ENCODE measurements at regions not wholly inside any gene's neighbourhood (a gene's known extent, or its start where the extent isn't known, plus 50 kb on each side); places are given as distances from the start of the nearest gene placed in this dataset.

DNA sequence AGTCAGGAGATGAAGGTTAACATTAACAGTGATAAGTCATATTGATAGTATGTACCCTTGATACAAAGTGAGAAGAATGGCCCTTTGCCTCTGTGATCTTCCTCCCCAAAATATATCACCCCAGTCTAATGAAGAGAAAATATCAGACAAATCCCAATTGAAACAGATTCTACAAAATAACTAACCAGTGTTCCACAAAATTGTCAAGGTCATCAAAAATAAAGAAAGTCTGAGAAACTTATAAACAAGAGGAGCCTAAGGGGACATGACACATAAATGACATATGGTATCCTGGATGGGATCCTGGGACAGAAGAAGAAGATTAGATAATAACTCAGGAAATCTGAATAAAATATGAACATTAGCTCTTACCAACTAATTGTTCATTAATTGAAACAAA is 398.4 kb downstream of the DSC3 start:
- TF ChIP-seq MAFK (conservative IDR thresholded peaks at IDR 0.05 in 1 of 2, IDR thresholded peaks at IDR 0.05 in 1 of 2; ENCODE audit: low read length in 2 of 2), result peak; percentile 82 to 87
- TF ChIP-seq MAFF (IDR thresholded peaks at IDR 0.05; ENCODE audit: low read depth, low read length), result peak; percentile 83
- TF ChIP-seq SRY (CRISPR knock-in tag; IDR thresholded peaks at IDR 0.05), result no peak
- TF ChIP-seq IKZF1 (IDR thresholded peaks at IDR 0.05), result no peak
- no peak for TF ChIP-seq RCOR2 (CRISPR knock-in tag; IDR thresholded peaks at IDR 0.05)
- no peak for TF ChIP-seq NONO (IDR thresholded peaks at IDR 0.05)
- no peak for TF ChIP-seq NONO (CRISPR knock-in tag; conservative IDR thresholded peaks at IDR 0.05)
- no peak for TF ChIP-seq RORA (CRISPR knock-in tag; IDR thresholded peaks at IDR 0.05)
- intact Hi-C loops (cut with micrococcal nuclease; ENCODE audit: unreplicated experiment) (no loop called here), in situ Hi-C loops (cut with HindIII; ENCODE audit: extremely low pct_ligation_motif_present, low pct_unique_long_range_greater_than_20kb) (no loop called here)
- Histone ChIP-seq H3K27me3 (ENCODE audit: control insufficient read depth in 1 of 2, insufficient read depth in 2 of 2, low read length in 2 of 2) (no peaks in the 10 kb centered on the region), H3K79me2 (ENCODE audit: insufficient read depth, low read length) (no peaks in the 10 kb centered on the region), H3K36me3 (replicated peaks in 1 of 2; ENCODE audit: control insufficient read depth in 1 of 2, insufficient read depth in 2 of 2, low read length in 2 of 2) (no peaks in the 10 kb centered on the region), H3K27ac (ENCODE audit: extremely low read length, insufficient read depth, low read length) (no peak overlapping the region), H2AFZ (ENCODE audit: low read length) (no peak overlapping the region), H3K4me2 (ENCODE audit: low read depth, low read length) (no peak overlapping the region), H3K9me3 (ENCODE audit: low read length) (no peaks in the 10 kb centered on the region), H4K20me1 (ENCODE audit: insufficient read depth, low read length) (no peaks in the 10 kb centered on the region), H3K4me3 (replicated peaks in 1 of 3; ENCODE audit: insufficient read depth in 1 of 3, low read depth in 2 of 3, low read length in 3 of 3) (no peak overlapping the region), H3K4me1 (ENCODE audit: insufficient read depth, low read length) (no peaks in the 10 kb centered on the region), H3K9ac (ENCODE audit: insufficient read depth, low read depth, low read length) (no peak overlapping the region)
- CTCF ChIA-PET (ENCODE audit: low intra/inter-chr PET ratio, low total read pairs), result no interaction called here
- ATAC-seq (no peak), DNase-seq (ENCODE audit: low spot score) (no peak), FAIRE-seq (no peak)
- no TSS peak for BruUV-seq (replicated peaks)
- POLR2A ChIA-PET, result no interaction called here

DNA sequence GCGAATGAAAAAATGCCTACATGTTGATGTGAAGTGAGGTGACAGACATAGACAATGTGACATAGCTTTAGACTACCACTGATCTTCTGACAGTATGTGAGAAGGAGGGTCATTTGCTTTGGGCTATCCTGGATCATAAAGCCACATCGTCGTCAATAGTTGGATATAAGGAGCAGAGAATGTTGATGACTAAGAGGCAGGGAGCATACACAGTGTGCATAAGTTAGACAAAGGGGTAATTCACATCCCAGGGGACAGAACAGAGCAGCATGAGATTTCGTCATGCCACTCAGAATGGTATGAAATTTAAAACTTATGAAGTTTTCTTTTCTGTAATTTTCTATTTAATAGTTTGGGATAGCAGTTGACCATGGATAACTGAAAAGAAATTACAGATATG is 403.2 kb downstream of the DSC3 start:
- DNase-seq (ENCODE audit: low spot score) (no peak), ATAC-seq (no peak), FAIRE-seq (no peak)
- intact Hi-C loops (cut with micrococcal nuclease; ENCODE audit: unreplicated experiment), result no loop called here
- Histone ChIP-seq H3K79me2 (ENCODE audit: insufficient read depth, low read length) (no peaks in the 10 kb centered on the region), H3K36me3 (replicated peaks in 1 of 2; ENCODE audit: control insufficient read depth in 1 of 2, insufficient read depth in 2 of 2, low read length in 2 of 2) (no peaks in the 10 kb centered on the region), H2AFZ (ENCODE audit: low read length) (no peak overlapping the region), H3K4me2 (ENCODE audit: low read depth, low read length) (no peak overlapping the region), H3K27ac (ENCODE audit: extremely low read length, insufficient read depth, low read length) (no peak overlapping the region), H3K4me1 (ENCODE audit: insufficient read depth, low read length) (no peaks in the 10 kb centered on the region), H3K27me3 (ENCODE audit: control insufficient read depth in 1 of 2, insufficient read depth in 2 of 2, low read length in 2 of 2) (no peaks in the 10 kb centered on the region), H4K20me1 (ENCODE audit: insufficient read depth, low read length) (no peaks in the 10 kb centered on the region), H3K9me3 (ENCODE audit: low read length) (no peaks in the 10 kb centered on the region), H3K9ac (ENCODE audit: insufficient read depth, low read depth, low read length) (no peak overlapping the region), H3K4me3 (replicated peaks in 1 of 3; ENCODE audit: insufficient read depth in 1 of 3, low read depth in 2 of 3, low read length in 3 of 3) (no peak overlapping the region)
- in situ Hi-C loops (cut with HindIII; ENCODE audit: extremely low pct_ligation_motif_present, low pct_unique_long_range_greater_than_20kb), result no loop called here
- WGBS (ENCODE audit: low lambda C conversion rate), result 11% methylated on average over 4 of the region's 4 CpGs
- ChIA-PET POLR2A (no interaction called here), CTCF (ENCODE audit: low intra/inter-chr PET ratio, low total read pairs) (no interaction called here)
- no peak for TF ChIP-seq ZNF326 (CRISPR knock-in tag; IDR thresholded peaks at IDR 0.05; ENCODE audit: borderline replicate concordance)
- no peak for TF ChIP-seq ATF7 (IDR thresholded peaks at IDR 0.05)
- no peak for TF ChIP-seq ATF7 (CRISPR knock-in tag; IDR thresholded peaks at IDR 0.05)
- TF ChIP-seq, protein P1, sequence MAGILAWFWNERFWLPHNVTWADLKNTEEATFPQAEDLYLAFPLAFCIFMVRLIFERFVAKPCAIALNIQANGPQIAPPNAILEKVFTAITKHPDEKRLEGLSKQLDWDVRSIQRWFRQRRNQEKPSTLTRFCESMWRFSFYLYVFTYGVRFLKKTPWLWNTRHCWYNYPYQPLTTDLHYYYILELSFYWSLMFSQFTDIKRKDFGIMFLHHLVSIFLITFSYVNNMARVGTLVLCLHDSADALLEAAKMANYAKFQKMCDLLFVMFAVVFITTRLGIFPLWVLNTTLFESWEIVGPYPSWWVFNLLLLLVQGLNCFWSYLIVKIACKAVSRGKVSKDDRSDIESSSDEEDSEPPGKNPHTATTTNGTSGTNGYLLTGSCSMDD (CRISPR knock-in tag; IDR thresholded peaks at IDR 0.05), result no peak
- TF ChIP-seq ZNF333 (CRISPR knock-in tag; IDR thresholded peaks at IDR 0.05; ENCODE audit: borderline replicate concordance), result no peak
- TF ChIP-seq, protein P2, sequence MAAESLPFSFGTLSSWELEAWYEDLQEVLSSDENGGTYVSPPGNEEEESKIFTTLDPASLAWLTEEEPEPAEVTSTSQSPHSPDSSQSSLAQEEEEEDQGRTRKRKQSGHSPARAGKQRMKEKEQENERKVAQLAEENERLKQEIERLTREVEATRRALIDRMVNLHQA (CRISPR knock-in tag; IDR thresholded peaks at IDR 0.05), result no peak
- TF ChIP-seq DMAP1 (CRISPR knock-in tag; IDR thresholded peaks at IDR 0.05), result no peak
- no peak for TF ChIP-seq ZNF256 (CRISPR knock-in tag; conservative IDR thresholded peaks at IDR 0.05)
- no peak for TF ChIP-seq ZNF672 (CRISPR knock-in tag; IDR thresholded peaks at IDR 0.05)
- TF ChIP-seq ZNF619 (CRISPR knock-in tag; IDR thresholded peaks at IDR 0.05), result no peak
- BruUV-seq (replicated peaks), result no TSS peak
